HS-5 (cell line): ENCODE measurements at regions not wholly inside any gene's neighbourhood (a gene's known extent, or its start where the extent isn't known, plus 50 kb on each side); places are given as distances from the start of the nearest gene placed in this dataset.
A peak's percentile ranks its signal among the peaks of the same experiment; 100 is the strongest.

Experiments used
- DNase-seq: peaks from one replicate; pipeline ENCODE4 v3.0.0-alpha.2; 2012; ENCODE audit warnings: low read depth

DNA sequence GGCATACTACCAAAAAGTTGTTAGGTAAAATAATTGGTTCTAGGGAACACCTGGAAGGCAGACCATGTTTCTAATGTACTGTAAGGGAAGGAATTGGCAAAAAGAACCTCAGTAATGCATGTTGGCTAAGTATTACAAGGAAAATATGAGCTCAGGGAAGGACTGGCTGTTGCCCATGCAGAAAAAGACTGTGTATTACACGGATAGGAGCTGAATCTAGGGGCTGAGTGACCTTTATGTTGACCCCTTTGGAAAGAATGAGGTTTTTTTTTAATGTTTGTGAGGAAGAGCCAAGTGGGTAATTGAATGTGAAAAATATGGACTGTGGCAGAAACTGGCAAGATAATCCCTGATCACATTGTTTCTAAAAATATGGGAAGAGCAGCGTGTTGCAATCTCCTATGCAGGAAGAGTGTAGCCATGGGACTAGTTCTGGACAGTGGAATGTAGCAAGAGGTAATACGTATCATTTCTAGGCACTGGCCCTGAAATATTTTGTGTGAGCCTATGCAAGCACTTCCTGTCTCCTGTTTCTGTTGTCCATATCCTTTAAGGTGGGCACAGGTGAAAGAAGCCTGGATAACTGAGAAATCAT, 95.1 kb upstream of the CNTNAP4 start:
- no peak for DNase-seq

DNA sequence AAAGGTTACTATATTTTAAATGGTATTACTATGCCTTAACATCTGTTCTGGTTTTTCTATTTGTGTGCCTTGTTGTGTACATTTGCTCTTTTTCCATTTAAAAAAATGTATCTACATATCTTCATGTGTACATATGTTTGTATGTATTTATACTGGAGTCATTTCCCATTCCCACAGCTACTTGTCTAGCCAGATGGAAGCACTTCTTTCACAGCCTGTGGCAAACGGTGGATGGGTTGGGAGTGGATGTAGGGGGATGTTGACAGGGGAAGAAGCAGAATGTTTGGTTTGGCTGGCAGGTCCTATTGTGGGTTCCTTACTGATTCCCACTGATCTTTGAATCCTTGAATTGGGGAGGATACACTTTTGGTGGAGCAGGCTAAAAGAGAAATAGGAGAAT, 93.6 kb upstream of the CNTNAP4 start:
- no peak for DNase-seq

DNA sequence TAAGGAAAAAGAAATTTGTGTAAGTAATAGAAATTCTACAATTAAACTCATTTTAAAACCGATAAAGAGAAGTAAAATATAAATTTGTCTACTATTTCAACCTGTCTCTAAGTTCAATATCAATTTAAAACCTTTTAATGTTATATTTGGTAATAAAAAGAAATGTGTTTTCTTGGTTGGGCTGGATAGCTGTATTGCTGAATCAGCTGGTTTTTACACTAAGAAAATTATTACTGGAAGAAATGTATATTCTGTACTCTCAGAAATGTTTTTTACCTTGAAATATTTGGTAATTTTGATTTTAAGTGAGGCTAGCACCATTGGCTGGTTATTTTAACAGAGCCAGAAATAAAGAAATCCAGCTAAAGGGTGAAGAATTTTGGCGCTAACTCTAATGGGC, 87.1 kb upstream of the CNTNAP4 start:
- no peak for DNase-seq

DNA sequence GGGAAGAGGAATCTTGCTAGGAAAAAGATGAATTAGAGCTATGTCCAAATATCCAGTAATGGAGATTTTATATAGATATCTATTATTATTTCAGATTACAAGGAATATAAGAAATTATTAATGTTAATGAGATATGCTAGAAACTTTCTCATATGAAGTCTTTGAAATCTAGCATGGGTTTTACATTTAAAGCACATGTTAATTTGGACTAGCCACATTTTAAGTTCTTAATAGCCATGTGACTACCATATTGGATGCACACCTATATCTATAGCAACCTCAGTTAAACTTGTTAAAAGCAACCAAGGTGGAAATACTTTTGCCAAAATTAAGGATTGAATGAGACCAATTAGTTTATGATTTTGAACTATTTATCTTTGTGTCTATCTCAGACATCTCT, 86.7 kb upstream of the CNTNAP4 start:
- DNase-seq = no peak

DNA sequence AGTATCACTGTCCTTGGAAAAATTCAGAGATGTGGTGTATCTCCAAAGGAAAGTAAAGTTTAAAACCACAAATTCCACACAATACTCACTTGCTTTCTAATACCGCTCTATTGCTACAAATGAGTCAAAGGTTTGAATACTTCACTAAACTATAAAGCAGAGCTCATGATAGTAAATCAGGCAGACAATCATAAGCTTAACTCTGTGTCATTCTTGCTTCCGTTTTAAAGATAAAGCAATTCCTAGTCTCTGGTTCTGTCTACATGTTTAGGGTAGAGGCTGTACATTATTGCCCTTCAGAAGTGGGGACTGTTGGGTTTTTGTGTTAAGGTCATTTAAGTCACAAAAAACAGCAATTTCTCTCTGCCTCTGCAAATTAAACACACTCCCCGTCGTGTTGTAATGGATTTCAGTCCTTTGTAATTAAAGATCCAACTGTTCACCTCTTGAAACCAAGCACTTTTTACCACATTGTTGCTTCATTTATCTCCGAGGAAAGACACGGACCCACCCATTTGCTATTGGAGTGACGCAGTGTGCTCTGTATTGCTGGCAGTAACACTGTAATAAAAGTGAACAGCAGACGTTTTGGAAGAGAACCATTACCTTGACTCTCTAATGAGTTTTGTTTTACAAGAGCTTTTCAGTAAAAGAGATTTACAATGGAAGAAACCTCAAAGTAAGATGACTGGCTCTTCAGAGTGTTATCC, 83.1 kb upstream of the CNTNAP4 start:
- DNase-seq = no peak

DNA sequence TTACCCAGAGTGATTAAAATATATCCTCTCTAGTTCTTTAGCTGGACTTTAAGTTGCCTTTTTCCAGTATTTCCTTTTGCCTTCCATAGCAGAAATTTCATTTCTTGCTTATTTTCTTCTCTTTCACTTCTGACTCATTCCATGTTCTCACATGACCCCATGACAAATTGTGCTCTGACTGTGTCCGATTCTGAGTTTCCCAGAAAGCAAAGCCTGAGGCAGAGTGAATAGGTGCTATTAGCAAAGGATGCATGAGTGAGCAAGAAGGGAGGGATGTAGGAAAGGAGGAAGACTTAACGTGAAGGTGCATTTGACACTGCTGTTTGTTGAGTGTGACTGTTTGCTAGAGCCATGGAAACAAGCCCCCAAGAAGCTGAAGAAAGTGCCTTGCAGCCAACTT, 82.6 kb upstream of the CNTNAP4 start:
- DNase-seq = no peak

DNA sequence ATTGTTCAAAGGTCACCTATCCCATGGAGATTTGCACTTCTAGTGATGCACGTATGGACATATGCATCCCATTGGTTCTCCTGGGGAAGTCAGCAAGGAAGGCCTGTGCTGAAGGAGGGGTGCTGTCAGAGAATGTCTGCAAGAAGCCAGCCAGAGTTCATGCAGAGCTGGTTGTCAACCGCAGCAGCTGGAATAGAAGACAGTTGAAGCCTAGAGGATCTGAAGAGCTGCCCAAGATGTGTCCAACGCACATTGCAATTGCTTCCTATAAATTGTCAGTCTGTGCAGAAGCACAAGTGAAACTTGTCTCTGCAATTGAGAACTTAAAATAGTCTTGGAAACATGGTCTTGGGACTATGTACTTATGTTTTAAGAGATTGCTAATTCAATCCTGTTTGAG, 82.1 kb upstream of the CNTNAP4 start:
- DNase-seq = no peak

DNA sequence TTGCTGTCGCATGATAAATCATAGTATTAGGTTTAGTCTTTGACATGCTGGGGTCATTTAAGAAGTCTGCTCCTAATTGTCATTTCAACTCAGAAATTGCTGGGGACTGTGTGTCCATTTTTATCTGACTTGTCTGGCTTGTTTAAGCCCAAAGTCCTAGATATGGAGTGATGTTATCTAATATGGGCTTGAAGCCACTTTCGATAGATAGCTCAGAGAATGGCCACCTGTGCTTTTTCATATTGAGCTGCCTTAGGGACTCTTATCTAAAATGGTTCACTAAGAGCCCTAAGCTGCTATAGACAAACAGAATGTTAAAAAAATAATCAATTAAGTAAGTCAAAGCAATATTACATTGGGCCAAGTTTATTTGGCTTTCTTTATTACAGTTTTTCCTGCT, 81.6 kb upstream of the CNTNAP4 start:
- DNase-seq = no peak

DNA sequence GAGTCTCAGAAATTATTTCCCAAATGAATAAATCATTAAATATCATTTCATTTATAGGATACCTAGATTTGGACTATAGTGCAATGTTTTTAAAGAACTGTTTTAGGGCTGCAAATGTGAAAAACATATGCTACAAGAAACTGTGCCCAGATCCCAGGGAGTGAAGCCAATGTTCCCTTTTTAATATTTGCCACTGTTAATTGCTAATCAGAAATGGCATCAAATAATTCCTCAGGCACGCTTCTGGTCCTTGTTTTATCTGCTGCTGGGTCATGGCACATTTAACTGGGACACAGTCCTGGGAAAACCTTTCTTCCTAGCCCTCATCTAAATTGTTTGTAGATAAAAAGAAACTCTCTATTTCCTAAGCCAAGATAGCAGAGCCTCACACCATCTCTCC, 79.3 kb upstream of the CNTNAP4 start:
- no peak for DNase-seq

DNA sequence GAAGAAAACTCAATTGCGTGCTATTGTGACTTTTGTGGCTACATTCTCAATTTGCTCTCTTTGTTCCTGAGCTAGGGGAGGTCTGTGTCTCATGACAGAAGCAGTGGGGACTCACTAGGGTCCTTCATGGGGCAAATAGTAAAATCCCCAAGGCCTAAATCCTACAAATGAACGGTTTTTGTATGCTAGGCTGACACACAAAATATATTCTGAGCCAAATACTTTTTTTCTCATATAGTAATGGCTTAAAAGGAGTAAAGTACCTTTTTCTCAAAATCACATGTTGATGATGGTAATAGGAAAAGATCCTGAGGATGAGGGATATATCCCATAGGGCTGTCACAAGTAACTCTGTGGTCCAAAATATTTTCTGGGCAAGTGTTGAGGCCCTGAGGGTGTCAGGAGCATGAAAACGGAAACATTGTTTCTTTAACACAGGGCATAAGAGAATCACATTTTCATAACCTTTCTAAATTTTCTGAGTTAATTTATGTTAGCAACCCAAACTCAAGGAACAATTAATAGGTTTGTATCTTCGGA, 77.5 kb upstream of the CNTNAP4 start:
- DNase-seq = no peak

DNA sequence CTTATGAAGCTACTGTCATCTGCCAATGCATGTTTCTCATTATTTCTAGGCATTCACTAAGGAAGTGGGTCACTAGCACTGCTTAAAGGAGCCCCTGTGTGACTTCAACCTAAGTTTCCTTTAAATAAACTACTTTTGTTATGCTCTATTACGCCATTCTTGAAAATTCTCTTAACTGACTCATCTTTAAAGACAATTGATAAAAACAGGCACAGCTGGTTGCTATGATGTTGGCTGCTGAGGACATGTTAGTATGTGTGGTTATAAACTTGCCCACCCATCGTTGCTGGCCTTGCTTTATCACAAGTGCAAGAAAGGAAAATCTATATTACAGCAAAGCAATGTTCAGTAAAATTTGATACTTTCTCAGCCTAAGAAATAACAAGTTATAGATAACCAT, 75.8 kb upstream of the CNTNAP4 start:
- peak; percentile 29 for DNase-seq

DNA sequence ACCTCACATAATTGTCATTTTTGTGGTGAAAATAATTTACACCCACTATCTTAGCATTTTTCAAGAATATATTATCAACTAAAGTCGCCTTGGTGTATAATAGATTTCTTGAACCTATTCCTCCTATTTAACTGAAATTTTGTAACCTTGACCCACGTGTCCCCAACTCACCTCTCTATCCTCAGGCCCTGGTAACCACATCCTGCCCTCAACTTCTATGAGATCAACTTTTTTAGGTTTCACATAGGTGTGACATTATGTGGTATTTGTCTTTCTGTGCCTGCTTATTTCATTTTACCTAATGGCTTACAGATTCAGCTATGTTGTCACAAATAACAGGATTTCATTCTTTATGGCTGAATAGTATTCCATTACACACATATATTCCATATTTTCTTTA, 73.0 kb upstream of the CNTNAP4 start:
- DNase-seq = no peak

DNA sequence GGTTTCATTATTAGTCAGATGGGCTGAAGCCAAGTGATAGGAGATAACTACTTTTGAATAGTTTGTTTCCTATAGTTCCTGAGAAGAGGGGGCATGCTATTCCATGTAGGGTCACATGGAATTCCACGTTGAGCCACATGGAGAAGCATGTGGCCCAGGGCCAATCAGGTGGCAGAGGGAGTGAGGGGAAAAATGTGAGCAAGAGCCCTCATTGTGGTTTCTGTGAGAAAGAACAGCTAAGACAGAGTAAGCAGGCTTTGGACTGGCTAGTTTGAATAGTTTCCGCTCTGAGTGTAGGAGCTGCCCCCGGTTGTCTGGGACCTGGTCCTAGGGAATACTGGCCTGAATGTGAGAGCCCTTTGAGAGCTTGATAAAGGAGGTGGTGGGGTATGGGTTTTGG, 69.9 kb upstream of the CNTNAP4 start:
- no peak for DNase-seq

DNA sequence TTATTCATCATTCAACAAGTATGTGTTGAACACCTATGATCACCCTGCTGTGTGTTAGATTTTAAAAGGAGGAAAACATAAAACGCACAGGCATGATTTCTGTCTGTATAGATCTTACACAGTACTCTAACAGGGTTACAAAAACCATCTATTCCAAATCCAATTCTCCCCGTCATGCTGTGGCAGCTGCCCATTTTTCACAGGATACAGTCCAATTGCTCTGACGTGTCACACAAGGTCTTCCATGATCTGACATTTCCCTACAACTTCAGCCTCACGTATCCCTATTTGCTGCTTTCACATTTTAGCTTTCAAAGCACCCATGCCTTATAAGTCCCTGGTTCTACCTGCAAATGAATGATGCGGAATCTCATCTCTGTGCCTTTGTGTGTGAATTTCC, 67.0 kb upstream of the CNTNAP4 start:
- DNase-seq = no peak

DNA sequence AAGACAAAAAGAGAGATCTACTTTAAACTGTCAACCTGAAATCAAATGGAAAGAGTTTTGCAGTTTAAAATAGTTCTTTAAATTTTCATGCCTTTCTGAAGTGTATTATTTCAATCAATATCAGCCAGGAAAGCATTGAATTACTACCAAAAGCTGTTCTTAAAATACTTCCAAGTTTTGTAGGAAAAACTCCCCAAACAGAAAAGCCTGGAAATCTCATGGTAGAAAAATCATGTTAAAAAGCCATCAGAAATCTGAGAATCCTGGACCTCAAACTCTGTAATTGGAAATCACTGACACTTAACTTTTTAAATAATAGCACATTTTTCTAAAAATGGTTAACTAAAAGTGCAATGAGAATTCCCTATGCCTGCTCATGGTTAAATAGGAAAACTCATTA, 63.3 kb upstream of the CNTNAP4 start:
- DNase-seq = no peak

DNA sequence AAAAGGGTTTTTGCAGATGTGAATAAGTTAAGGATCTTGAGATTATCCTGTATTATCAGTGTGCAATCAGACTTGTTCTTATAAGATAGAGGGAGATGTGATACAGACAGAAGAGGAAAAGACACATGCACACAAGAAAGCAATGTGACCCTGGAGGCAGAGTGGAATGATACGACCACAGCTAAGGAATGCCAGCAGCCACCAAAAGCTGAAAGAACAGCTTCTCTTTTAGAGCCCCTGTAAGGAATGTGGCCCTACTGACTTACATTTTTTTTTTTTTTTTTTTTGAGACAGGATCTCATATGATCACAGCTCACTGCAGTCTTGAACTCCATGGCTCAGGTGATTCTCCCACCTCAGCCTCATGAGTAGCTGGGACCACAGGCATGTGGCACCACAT, 62.3 kb upstream of the CNTNAP4 start:
- no peak for DNase-seq

DNA sequence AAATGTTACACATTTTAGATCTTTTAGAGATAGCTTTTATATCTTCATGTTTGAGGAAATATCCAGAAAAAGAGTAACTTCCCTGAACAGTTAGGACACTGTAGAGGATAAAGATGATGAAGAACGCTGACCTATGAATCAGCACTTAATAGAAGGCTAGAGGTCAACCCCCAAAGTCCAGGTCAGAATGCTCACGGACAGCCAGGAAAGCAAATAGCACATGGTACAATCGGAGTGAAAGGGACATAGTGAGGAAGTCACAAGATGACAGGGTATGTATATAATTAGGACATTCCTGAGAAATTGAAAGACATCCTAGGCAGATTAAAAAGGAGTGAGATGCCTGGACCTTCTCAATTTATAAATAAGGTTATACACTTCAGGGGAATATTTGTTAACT, 55.1 kb upstream of the CNTNAP4 start:
- DNase-seq = no peak

DNA sequence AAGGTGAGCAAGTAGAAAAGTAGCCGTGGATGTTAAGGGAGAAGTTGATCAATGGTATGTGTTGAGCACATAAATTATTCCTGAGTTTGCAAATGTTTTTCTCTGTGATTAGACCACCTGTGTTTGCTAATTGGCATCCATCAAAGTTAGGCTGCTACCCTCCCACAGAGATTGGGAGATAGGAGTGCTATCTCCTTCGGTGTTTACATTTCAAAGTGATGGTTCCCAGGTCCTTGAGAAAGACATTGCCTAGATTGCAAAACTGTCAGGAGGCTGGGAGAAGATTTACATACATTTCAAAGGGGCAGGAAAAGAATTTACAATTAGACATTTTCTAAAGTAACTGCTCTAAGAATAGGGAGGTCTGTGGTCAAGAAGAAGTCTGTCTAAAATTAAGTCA, 54.3 kb upstream of the CNTNAP4 start:
- DNase-seq = no peak

DNA sequence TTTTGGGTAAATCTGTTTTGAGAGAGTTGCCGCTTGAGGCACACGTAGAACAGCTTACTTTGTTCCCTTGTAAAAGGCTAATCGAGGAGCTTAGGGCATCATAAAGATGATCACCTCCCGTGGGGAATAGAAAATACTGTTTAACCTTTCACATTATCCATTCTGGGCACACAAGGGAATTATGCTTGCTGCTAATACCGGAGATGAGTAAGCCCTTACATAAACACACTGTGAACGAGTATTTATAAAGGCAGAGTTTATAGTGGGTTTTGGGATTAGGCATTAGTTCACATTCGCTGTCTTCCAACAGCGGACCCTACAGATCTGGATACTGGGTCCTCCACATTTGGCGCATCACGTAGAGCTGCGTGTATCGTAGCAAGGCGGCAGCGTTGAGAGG, 51.2 kb upstream of the CNTNAP4 start:
- DNase-seq = no peak

DNA sequence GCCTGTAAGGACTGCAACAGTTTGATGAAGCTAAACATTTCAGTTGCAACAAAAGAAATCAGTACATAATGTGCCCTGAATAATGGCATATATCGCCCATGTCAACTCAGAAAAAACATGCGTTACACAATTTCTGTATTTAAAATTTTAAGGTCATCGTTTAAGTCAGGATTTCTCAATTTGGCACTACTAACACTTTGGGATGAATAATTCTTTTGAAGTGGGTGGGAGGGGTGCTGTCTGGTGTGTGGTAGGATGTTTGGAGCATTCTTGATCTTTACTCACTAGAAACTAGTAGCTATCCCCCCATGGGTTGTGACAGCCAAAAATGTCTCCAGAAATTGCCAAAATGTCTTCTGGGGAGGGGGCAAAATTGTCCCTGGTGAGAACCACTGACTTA, 50.7 kb upstream of the CNTNAP4 start:
- no peak for DNase-seq
